HepG2 (cell line): ENCODE measurements at regions not wholly inside any gene's neighbourhood (a gene's known extent, or its start where the extent isn't known, plus 50 kb on each side); places are given as distances from the start of the nearest gene placed in this dataset.

Experiments
- ATAC-seq: fragments of 200-7000 bp; cut with Tn5 transposase; 3 replicates; pipeline ENCODE4 v1.9.1; 2020; ENCODE audit warnings: mild to moderate bottlenecking, moderate library complexity
- BruUV-seq: library from RNA; stranded (reverse); fragments of 400-500 nt; replicated peaks from 2 replicates; lab custom pipeline; 2021; lab: Mats Ljungman, UMichigan
- CTCF ChIA-PET: fragments of 300-600 bp; formaldehyde crosslinking; extraction: SDS; loops from one replicate; lab custom pipeline; 2021; ENCODE audit warnings: low total read pairs, inconsistent platforms, low intra/inter-chr PET ratio; lab: Yijun Ruan, JAX
- POLR2A ChIA-PET: fragments of 350-600 bp; sonication (Branson Sonifier 250); formaldehyde crosslinking; loops from one replicate; lab custom pipeline; 2020; ENCODE audit warnings: antibody characterized with exemption, inconsistent platforms; lab: Yijun Ruan, JAX
- DNase-seq: peaks from one replicate; pipeline ENCODE4 v3.0.0-alpha.2; 2015; ENCODE audit warnings: low spot score
- FAIRE-seq: peaks from 3 replicates; lab custom pipeline; 2011; peaks lifted over from hg19 to GRCh38; lab: Jason Lieb, UNC
- H2AFZ ChIP-seq: one replicate; pipeline ENCODE4 v1.6.1; 2011; ENCODE audit warnings: low read length, inconsistent platforms
- H3K27ac ChIP-seq: fragments of 300-600 bp; 3 replicates; pipeline ENCODE4 v1.8.0; 2011; ENCODE audit warnings: mixed run types, mild to moderate bottlenecking, mixed read lengths, low read length, inconsistent platforms; ENCODE audit not compliant: insufficient read depth; ENCODE audit errors: extremely low read length
- H3K27me3 ChIP-seq, 2 experiments: fragments of 200-600 bp in 1 of 2; 2 replicates in 1 of 2; 3 replicates in 1 of 2; pipeline versions ENCODE4 v1.6.0 to v1.8.0; 2011; ENCODE audit warnings: low read length in 2 of 2, mild to moderate bottlenecking in 2 of 2, moderate library complexity in 2 of 2, inconsistent platforms in 1 of 2; ENCODE audit not compliant: insufficient read depth in 2 of 2, control insufficient read depth in 1 of 2
- H3K36me3 ChIP-seq, 2 experiments: fragments of 200-600 bp in 1 of 2; replicated peaks in 1 of 2; 2 replicates in 1 of 2; 3 replicates in 1 of 2; pipeline versions ENCODE4 v1.5.1 to v1.8.0; 2011; ENCODE audit warnings: low read length in 2 of 2, inconsistent platforms in 1 of 2; ENCODE audit not compliant: insufficient read depth in 2 of 2, control insufficient read depth in 1 of 2
- H3K4me1 ChIP-seq: 2 replicates; pipeline ENCODE4 v1.5.1; 2012; ENCODE audit warnings: low read length, inconsistent platforms; ENCODE audit not compliant: insufficient read depth
- H3K4me2 ChIP-seq: 2 replicates; pipeline ENCODE4 v1.6.0; 2011; ENCODE audit warnings: low read depth, low read length, inconsistent platforms
- H3K4me3 ChIP-seq, 3 experiments: fragments of 200-600 bp in 1 of 3; sonication (generic), shearing (Covaris generic) in 1 of 3; replicated peaks in 1 of 3; 2 replicates each; pipeline ENCODE4 v1.5.1; 2011 to 2016; ENCODE audit warnings: low read length in 3 of 3, inconsistent platforms in 2 of 3, low read depth in 2 of 3, mild to moderate bottlenecking in 2 of 3, control low read depth in 1 of 3, mixed read lengths in 1 of 3; ENCODE audit not compliant: insufficient read depth in 1 of 3
- H3K79me2 ChIP-seq: one replicate; pipeline ENCODE4 v1.6.1; 2011; ENCODE audit warnings: low read length, inconsistent platforms; ENCODE audit not compliant: insufficient read depth
- H3K9ac ChIP-seq: 2 replicates; pipeline ENCODE4 v1.6.0; 2011; ENCODE audit warnings: mild to moderate bottlenecking, low read depth, low read length, inconsistent platforms; ENCODE audit not compliant: insufficient read depth
- H3K9me3 ChIP-seq: 2 replicates; pipeline ENCODE4 v1.5.1; 2012; ENCODE audit warnings: mild to moderate bottlenecking, low read length
- H4K20me1 ChIP-seq: 2 replicates; pipeline ENCODE4 v1.6.0; 2011; ENCODE audit warnings: inconsistent platforms, mild to moderate bottlenecking, low read length, moderate library complexity; ENCODE audit not compliant: insufficient read depth
- CBFB ChIP-seq: sonication (generic); formaldehyde crosslinking; IDR thresholded peaks from 2 replicates; pipeline ENCODE4 v1.4.0; 2020; ENCODE audit warnings: missing genetic modification reagents
- ESRRA ChIP-seq: sonication (generic); formaldehyde crosslinking; IDR thresholded peaks from 2 replicates; pipeline ENCODE4 v1.5.1; 2020; ENCODE audit warnings: mild to moderate bottlenecking, low read depth, missing genetic modification reagents
- HOXD1 ChIP-seq: sonication (generic); formaldehyde crosslinking; IDR thresholded peaks from 2 replicates; pipeline ENCODE4 v1.5.0; 2020; ENCODE audit warnings: missing genetic modification reagents
- MAX ChIP-seq: IDR thresholded peaks from 2 replicates; pipeline ENCODE4 v1.6.1; 2012; ENCODE audit warnings: inconsistent platforms
- MEIS1 ChIP-seq: sonication (generic); formaldehyde crosslinking; IDR thresholded peaks from 2 replicates; pipeline ENCODE4 v1.9.0; 2021; ENCODE audit warnings: mild to moderate bottlenecking, missing genetic modification reagents, moderate library complexity, borderline replicate concordance
- NCOA2 ChIP-seq: sonication (generic); formaldehyde crosslinking; IDR thresholded peaks from 2 replicates; pipeline ENCODE4 v1.8.0; 2022; ENCODE audit warnings: inconsistent platforms
- NFATC3 ChIP-seq: sonication (generic); formaldehyde crosslinking; IDR thresholded peaks from 2 replicates; pipeline ENCODE4 v1.5.1; 2020; ENCODE audit warnings: mild to moderate bottlenecking, missing genetic modification reagents
- NFKBIZ ChIP-seq: IDR thresholded peaks from 2 replicates; pipeline ENCODE4 v1.6.1; 2018; ENCODE audit warnings: missing genetic modification reagents, missing compliant biosample characterization
- NR2F6 ChIP-seq, 2 experiments: IDR thresholded peaks; 2 replicates each; pipeline ENCODE4 v1.6.1; 2016; ENCODE audit warnings: antibody characterized with exemption in 1 of 2, mild to moderate bottlenecking in 1 of 2
- PHF20 ChIP-seq: sonication (generic); formaldehyde crosslinking; IDR thresholded peaks from 2 replicates; pipeline ENCODE4 v1.5.0; 2020; ENCODE audit warnings: mild to moderate bottlenecking, missing genetic modification reagents
- RELA ChIP-seq: sonication (generic); formaldehyde crosslinking; IDR thresholded peaks from 2 replicates; pipeline ENCODE4 v1.4.0; 2020; ENCODE audit warnings: missing genetic modification reagents
- REPIN1 ChIP-seq: sonication (generic); formaldehyde crosslinking; IDR thresholded peaks from 2 replicates; pipeline ENCODE4 v1.8.0; 2022; ENCODE audit warnings: missing genetic modification reagents, low read depth, mild to moderate bottlenecking, borderline replicate concordance
- SRF ChIP-seq: IDR thresholded peaks from 2 replicates; pipeline ENCODE4 v1.6.1; 2011; ENCODE audit warnings: mild to moderate bottlenecking, low read depth, low read length, moderate library complexity
- STAG1 ChIP-seq: sonication (generic); formaldehyde crosslinking; IDR thresholded peaks from 2 replicates; pipeline ENCODE4 v1.4.0; 2020; ENCODE audit warnings: missing genetic modification reagents
- TCF12 ChIP-seq, 2 experiments: fragments of 450-650 bp in 1 of 2; sonication (generic) in 1 of 2; formaldehyde crosslinking in 1 of 2; IDR thresholded peaks; 2 replicates each; pipeline versions ENCODE4 v1.6.1 to v1.8.0; 2017 to 2022; ENCODE audit warnings: antibody characterized with exemption in 1 of 2, mild to moderate bottlenecking in 1 of 2, missing genetic modification reagents in 1 of 2, moderate library complexity in 1 of 2
- YEATS4 ChIP-seq: sonication (generic); formaldehyde crosslinking; IDR thresholded peaks from 2 replicates; pipeline ENCODE4 v1.4.0; 2020; ENCODE audit warnings: missing genetic modification reagents, borderline replicate concordance
- ZNF331 ChIP-seq: sonication (generic); formaldehyde crosslinking; IDR thresholded peaks from 2 replicates; pipeline ENCODE4 v1.4.0; 2020; ENCODE audit warnings: missing genetic modification reagents
- ZNF446 ChIP-seq: sonication (generic); formaldehyde crosslinking; IDR thresholded peaks from 2 replicates; pipeline ENCODE4 v1.5.0; 2020; ENCODE audit warnings: mild to moderate bottlenecking, missing genetic modification reagents
- ZNF543 ChIP-seq: sonication (generic); formaldehyde crosslinking; IDR thresholded peaks from 2 replicates; pipeline ENCODE4 v1.4.0; 2020; ENCODE audit warnings: mild to moderate bottlenecking, missing genetic modification reagents
- ZNF737 ChIP-seq: sonication (generic); formaldehyde crosslinking; IDR thresholded peaks from 2 replicates; pipeline ENCODE4 v1.5.0; 2020; ENCODE audit warnings: missing genetic modification reagents, mild to moderate bottlenecking, borderline replicate concordance
- WGBS: methylation state at CpG from one replicate; pipeline ENCODE4 v1.1.6; 2017; ENCODE audit warnings: low lambda C conversion rate; 5-methylcytosine and 5-hydroxymethylcytosine counted together
- in situ Hi-C: cut with HindIII; loops from 2 replicates; pipeline ENCODE4 v1.10.0; 2017; ENCODE audit warnings: low pct_unique_long_range_greater_than_20kb; ENCODE audit not compliant: extremely low pct_ligation_motif_present
- intact Hi-C: fragments of 100-400 bp; cut with micrococcal nuclease; formaldehyde crosslinking; loops from one replicate; pipeline ENCODE4 v1.10.0; 2022; ENCODE audit not compliant: unreplicated experiment
- TF ChIP-seq, protein P1 (sequence below): sonication (generic); formaldehyde crosslinking; IDR thresholded peaks from 2 replicates; pipeline ENCODE4 v1.4.0; 2020; ENCODE audit warnings: missing genetic modification reagents

- Histone ChIP-seq H3K36me3 (no peaks in the 10 kb centered on the region), H3K9ac (no peak overlapping the region), H4K20me1 (no peaks in the 10 kb centered on the region), H3K4me3 (no peak overlapping the region), H3K27me3 (no peaks in the 10 kb centered on the region), H2AFZ (no peak overlapping the region), H3K9me3 (no peaks in the 10 kb centered on the region), H3K27ac (no peak overlapping the region), H3K4me1 (no peaks in the 10 kb centered on the region), H3K79me2 (no peaks in the 10 kb centered on the region), H3K4me2 (no peak overlapping the region)
- DNase-seq (no peak), ATAC-seq (no peak), FAIRE-seq (no peak)
- intact Hi-C loops (no loop called here), in situ Hi-C loops (no loop called here)
- ChIA-PET CTCF (no interaction called here), POLR2A (no interaction called here)
- TF ChIP-seq REPIN1 (CRISPR knock-in tag) (no peak), ZNF446 (CRISPR knock-in tag) (no peak), HOXD1 (CRISPR knock-in tag) (no peak), SRF (no peak), ESRRA (CRISPR knock-in tag) (no peak), YEATS4 (no peak)
- TF ChIP-seq, protein P1, sequence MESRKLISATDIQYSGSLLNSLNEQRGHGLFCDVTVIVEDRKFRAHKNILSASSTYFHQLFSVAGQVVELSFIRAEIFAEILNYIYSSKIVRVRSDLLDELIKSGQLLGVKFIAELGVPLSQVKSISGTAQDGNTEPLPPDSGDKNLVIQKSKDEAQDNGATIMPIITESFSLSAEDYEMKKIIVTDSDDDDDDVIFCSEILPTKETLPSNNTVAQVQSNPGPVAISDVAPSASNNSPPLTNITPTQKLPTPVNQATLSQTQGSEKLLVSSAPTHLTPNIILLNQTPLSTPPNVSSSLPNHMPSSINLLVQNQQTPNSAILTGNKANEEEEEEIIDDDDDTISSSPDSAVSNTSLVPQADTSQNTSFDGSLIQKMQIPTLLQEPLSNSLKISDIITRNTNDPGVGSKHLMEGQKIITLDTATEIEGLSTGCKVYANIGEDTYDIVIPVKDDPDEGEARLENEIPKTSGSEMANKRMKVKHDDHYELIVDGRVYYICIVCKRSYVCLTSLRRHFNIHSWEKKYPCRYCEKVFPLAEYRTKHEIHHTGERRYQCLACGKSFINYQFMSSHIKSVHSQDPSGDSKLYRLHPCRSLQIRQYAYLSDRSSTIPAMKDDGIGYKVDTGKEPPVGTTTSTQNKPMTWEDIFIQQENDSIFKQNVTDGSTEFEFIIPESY (CRISPR knock-in tag): no peak
- 0% methylated on average over 3 of the region's 3 CpGs for WGBS
- BruUV-seq: no TSS peak
Observed at GRCh38 chr6:66964216-66964615, 1257.2 kb upstream of the EYS start.

DNA sequence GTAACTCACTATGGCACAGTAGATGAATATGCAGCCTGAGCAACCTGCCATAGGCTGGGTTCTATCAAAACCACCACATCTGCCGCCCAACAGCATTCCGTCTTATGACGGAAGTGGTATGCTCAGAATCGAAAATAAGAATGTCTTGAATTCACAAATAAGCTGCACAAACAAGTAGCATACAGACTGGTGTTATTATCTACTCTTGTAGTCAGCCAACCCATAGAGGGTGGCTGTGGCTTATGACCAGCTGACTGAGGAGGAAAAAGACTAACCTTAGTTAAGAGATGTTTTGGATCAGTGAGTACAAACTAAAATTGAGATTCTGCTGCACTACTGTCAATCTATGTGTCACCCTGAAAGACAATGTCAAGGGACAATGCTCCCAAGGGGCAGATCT is 1255.1 kb upstream of the EYS start:
- DNase-seq (no peak), FAIRE-seq (no peak), ATAC-seq (no peak)
- Histone ChIP-seq H3K4me2 (no peak overlapping the region), H2AFZ (no peak overlapping the region), H3K79me2 (no peaks in the 10 kb centered on the region), H4K20me1 (no peaks in the 10 kb centered on the region), H3K4me3 (no peak overlapping the region), H3K27me3 (no peaks in the 10 kb centered on the region), H3K9me3 (no peaks in the 10 kb centered on the region), H3K9ac (no peak overlapping the region), H3K4me1 (no peaks in the 10 kb centered on the region), H3K36me3 (no peaks in the 10 kb centered on the region), H3K27ac (no peak overlapping the region)
- POLR2A ChIA-PET: no interaction called here
- CTCF ChIA-PET: no interaction called here
- in situ Hi-C loops: no loop called here
- BruUV-seq: no TSS peak
- intact Hi-C loops: no loop called here
- 47% methylated on average over 4 of the region's 4 CpGs for WGBS
- TF ChIP-seq NCOA2: no peak
- no peak for TF ChIP-seq TCF12 (IDR thresholded peaks at IDR 0.05)
- TF ChIP-seq TCF12 (CRISPR knock-in tag; IDR thresholded peaks at IDR 0.05): no peak
- TF ChIP-seq PHF20 (CRISPR knock-in tag): no peak
- no peak for TF ChIP-seq ZNF543 (CRISPR knock-in tag)
- no peak for TF ChIP-seq MEIS1 (CRISPR knock-in tag)
- no peak for TF ChIP-seq STAG1 (CRISPR knock-in tag)
- no peak for TF ChIP-seq CBFB (CRISPR knock-in tag)
- TF ChIP-seq NFKBIZ (CRISPR knock-in tag): no peak
- no peak for TF ChIP-seq NR2F6 (IDR thresholded peaks at IDR 0.05)
- TF ChIP-seq NR2F6 (CRISPR knock-in tag; IDR thresholded peaks at IDR 0.05): no peak
- TF ChIP-seq NFATC3 (CRISPR knock-in tag): no peak
- TF ChIP-seq RELA: no peak
- no peak for TF ChIP-seq ZNF737 (CRISPR knock-in tag)
- TF ChIP-seq MAX: no peak
- TF ChIP-seq ZNF331 (CRISPR knock-in tag): no peak
